ENCODE measurements at regions not wholly inside any gene's neighbourhood (a gene's known extent, or its start where the extent isn't known, plus 50 kb on each side); places are given as distances from the start of the nearest gene placed in this dataset.

- no peak for TF ChIP-seq CTCF (conservative IDR thresholded peaks at IDR 0.05; ENCODE audit: low read length)
- no peak overlapping the region for H3K4me3 ChIP-seq (ENCODE audit: low read length)
- no peak for DNase-seq (ENCODE audit: low read depth)
These were observed 176.0 kb upstream of the SEL1L start for GRCh38 chr14:81709681-81710080.

GRCh38 chr14:81710232-81710845 lies 176.7 kb upstream of the SEL1L start:
- no peak overlapping the region for H3K4me3 ChIP-seq (ENCODE audit: low read length)
- peak; percentile 27; the same call in 1 of the 2 replicates for TF ChIP-seq CTCF (conservative IDR thresholded peaks at IDR 0.05; ENCODE audit: low read length)
- peak; percentile 6 for DNase-seq (ENCODE audit: low read depth)

GRCh38 chr14:81715731-81716130 lies 182.1 kb upstream of the SEL1L start:
- DNase-seq (ENCODE audit: low read depth): no peak
- TF ChIP-seq CTCF (conservative IDR thresholded peaks at IDR 0.05; ENCODE audit: low read length): no peak
- H3K4me3 ChIP-seq (ENCODE audit: low read length): no peak overlapping the region

GRCh38 chr14:81716953-81717352 lies 183.3 kb upstream of the SEL1L start:
- no peak for DNase-seq (ENCODE audit: low read depth)

GRCh38 chr14:81723956-81724355 lies 190.3 kb upstream of the SEL1L start:
- DNase-seq (ENCODE audit: low read depth): no peak
- TF ChIP-seq CTCF (conservative IDR thresholded peaks at IDR 0.05; ENCODE audit: low read length): no peak
- no peak overlapping the region for H3K4me3 ChIP-seq (ENCODE audit: low read length)

More at GRCh38 chr14:81716953-81717352, 183.3 kb upstream of the SEL1L start:
- TF ChIP-seq CTCF (conservative IDR thresholded peaks at IDR 0.05; ENCODE audit: low read length): no peak
- no peak overlapping the region for H3K4me3 ChIP-seq (ENCODE audit: low read length)

GRCh38 chr14:81727218-81727617 lies 193.6 kb upstream of the SEL1L start:
- no peak for DNase-seq (ENCODE audit: low read depth)
- H3K4me3 ChIP-seq (ENCODE audit: low read length): no peak overlapping the region
- TF ChIP-seq CTCF (conservative IDR thresholded peaks at IDR 0.05; ENCODE audit: low read length): no peak

- no peak overlapping the region for H3K4me3 ChIP-seq (ENCODE audit: low read length)
- DNase-seq (ENCODE audit: low read depth): no peak
- no peak for TF ChIP-seq CTCF (conservative IDR thresholded peaks at IDR 0.05; ENCODE audit: low read length)
These were observed 194.8 kb upstream of the SEL1L start for GRCh38 chr14:81728447-81728846.
